Ectodermal cell (in vitro differentiated cells): ENCODE measurements at regions not wholly inside any gene's neighbourhood (a gene's known extent, or its start where the extent isn't known, plus 50 kb on each side); places are given as distances from the start of the nearest gene placed in this dataset.
"Not testable (repeated sequence)": the region's sequence is repeated elsewhere in the genome, so short reads cannot be mapped to it uniquely, and the experiment has no call there.

Experiments used
- H3K27ac ChIP-seq: 2 replicates; pipeline ENCODE4 v1.7.0; 2013; ENCODE audit warnings: mild to moderate bottlenecking, low read depth, low read length; ENCODE audit not compliant: insufficient read depth, poor library complexity, severe bottlenecking
- H3K27me3 ChIP-seq: 2 replicates; pipeline ENCODE4 v1.7.0; 2013; ENCODE audit warnings: mild to moderate bottlenecking, low read length; ENCODE audit not compliant: insufficient read depth, control insufficient read depth, poor library complexity, severe bottlenecking
- H3K36me3 ChIP-seq: one replicate; pipeline ENCODE4 v1.7.0; 2013; ENCODE audit warnings: low read length; ENCODE audit not compliant: control insufficient read depth, insufficient read depth
- H3K4me1 ChIP-seq: one replicate; pipeline ENCODE4 v1.7.0; 2013; ENCODE audit warnings: low read length; ENCODE audit not compliant: control insufficient read depth, insufficient read depth
- H3K4me3 ChIP-seq: 2 replicates; pipeline ENCODE4 v1.7.0; 2013; ENCODE audit warnings: low read depth, low read length, control low read depth; ENCODE audit not compliant: insufficient read depth
- H3K9me3 ChIP-seq: 2 replicates; pipeline ENCODE4 v1.7.0; 2013; ENCODE audit warnings: mild to moderate bottlenecking, low read length, moderate library complexity; ENCODE audit not compliant: control insufficient read depth
- WGBS, 2 experiments: methylation state at CpG; one replicate each; pipeline ENCODE4 v1.1.7; 2013; ENCODE audit warnings: missing lambda C conversion rate in 2 of 2; 5-methylcytosine and 5-hydroxymethylcytosine counted together

- H3K27ac ChIP-seq, H3K36me3 ChIP-seq: not testable (repeated sequence)
- WGBS, 2 experiments, result 88% methylated on average over 6 of the region's 6 CpGs
Measured at GRCh38 chr7:9620899-9621298, 1187.5 kb downstream of the NXPH1 start.

GRCh38 chr7:9621306-9621902 is 1188.0 kb downstream of the NXPH1 start:
- not testable (repeated sequence) for H3K9me3 ChIP-seq, H3K27me3 ChIP-seq, H3K36me3 ChIP-seq, H3K27ac ChIP-seq, H3K4me1 ChIP-seq
- peak overlapping the region; percentile 2 for H3K4me3 ChIP-seq
- 45 to 47% methylated on average over 42 of the region's 44 CpGs for WGBS, 2 experiments

More at GRCh38 chr7:9620899-9621298, 1187.5 kb downstream of the NXPH1 start:
- H3K4me3 ChIP-seq, H3K4me1 ChIP-seq, H3K27me3 ChIP-seq, H3K9me3 ChIP-seq: not testable (repeated sequence)

- no peak overlapping the region for H3K27ac ChIP-seq
- H3K4me3 ChIP-seq, result peak overlapping the region; percentile 2
- H3K9me3 ChIP-seq, result no peaks in the 10 kb centered on the region
- no peaks in the 10 kb centered on the region for H3K27me3 ChIP-seq
- 36 to 43% methylated on average over 4 to 9 of the region's 9 CpGs for WGBS, 2 experiments
- H3K4me1 ChIP-seq, result no peaks in the 10 kb centered on the region
- H3K36me3 ChIP-seq, result no peaks in the 10 kb centered on the region
Measured at GRCh38 chr7:9621927-9622326, 1188.5 kb downstream of the NXPH1 start.

GRCh38 chr7:9625953-9626352 is 1192.5 kb downstream of the NXPH1 start:
- 96% methylated on average over 3 of the region's 3 CpGs; no CpG with 5 or more reads in 1 of the 2 experiments for WGBS, 2 experiments
- Histone ChIP-seq H3K4me3 (no peak overlapping the region), H3K27ac (no peak overlapping the region), H3K4me1 (no peaks in the 10 kb centered on the region), H3K27me3 (no peaks in the 10 kb centered on the region), H3K9me3 (no peaks in the 10 kb centered on the region), H3K36me3 (no peaks in the 10 kb centered on the region)

- Histone ChIP-seq H3K9me3 (no peaks in the 10 kb centered on the region), H3K4me1 (no peaks in the 10 kb centered on the region), H3K27ac (no peak overlapping the region), H3K36me3 (no peaks in the 10 kb centered on the region), H3K4me3 (no peak overlapping the region), H3K27me3 (no peaks in the 10 kb centered on the region)
- WGBS, 2 experiments, result 93 to 100% methylated on average over 1 of the region's 2 CpGs
Measured at GRCh38 chr7:9645756-9646155, 1212.3 kb downstream of the NXPH1 start.

- no peaks in the 10 kb centered on the region for H3K27me3 ChIP-seq
- H3K36me3 ChIP-seq, result no peaks in the 10 kb centered on the region
- H3K4me3 ChIP-seq, result no peak overlapping the region
- no peaks in the 10 kb centered on the region for H3K4me1 ChIP-seq
- no peak overlapping the region for H3K27ac ChIP-seq
- no peaks in the 10 kb centered on the region for H3K9me3 ChIP-seq
- WGBS, 2 experiments, result 77 to 98% methylated on average over 4 of the region's 4 CpGs
Measured at GRCh38 chr7:9657257-9657656, 1223.8 kb downstream of the NXPH1 start.

- H3K27me3 ChIP-seq, result no peaks in the 10 kb centered on the region
- H3K36me3 ChIP-seq, result no peaks in the 10 kb centered on the region
- no peaks in the 10 kb centered on the region for H3K4me1 ChIP-seq
- no peak overlapping the region for H3K4me3 ChIP-seq
- H3K27ac ChIP-seq, result no peak overlapping the region
- no peaks in the 10 kb centered on the region for H3K9me3 ChIP-seq
- WGBS, 2 experiments, result 86 to 96% methylated on average over 5 to 6 of the region's 7 CpGs
Measured at GRCh38 chr7:9671979-9672917, 1238.8 kb downstream of the NXPH1 start.

- H3K4me1 ChIP-seq, result no peaks in the 10 kb centered on the region
- no peaks in the 10 kb centered on the region for H3K27me3 ChIP-seq
- no peaks in the 10 kb centered on the region for H3K36me3 ChIP-seq
- H3K27ac ChIP-seq, result no peak overlapping the region
- 87 to 100% methylated on average over 2 of the region's 2 CpGs for WGBS, 2 experiments
- no peaks in the 10 kb centered on the region for H3K9me3 ChIP-seq
- H3K4me3 ChIP-seq, result no peak overlapping the region
Measured at GRCh38 chr7:9680713-9681112, 1247.3 kb downstream of the NXPH1 start.

GRCh38 chr7:9681284-9681683 is 1247.9 kb downstream of the NXPH1 start:
- no peak overlapping the region for H3K4me3 ChIP-seq
- 88 to 96% methylated on average over 2 of the region's 4 CpGs for WGBS, 2 experiments

GRCh38 chr7:9691286-9691685 is 1257.9 kb downstream of the NXPH1 start:
- 88 to 94% methylated on average over 2 of the region's 2 CpGs for WGBS, 2 experiments
- H3K9me3 ChIP-seq, result no peaks in the 10 kb centered on the region
- H3K36me3 ChIP-seq, result no peaks in the 10 kb centered on the region
- H3K4me3 ChIP-seq, result no peak overlapping the region
- no peaks in the 10 kb centered on the region for H3K4me1 ChIP-seq
- H3K27me3 ChIP-seq, result no peaks in the 10 kb centered on the region
- no peak overlapping the region for H3K27ac ChIP-seq

More at GRCh38 chr7:9681284-9681683, 1247.9 kb downstream of the NXPH1 start:
- Histone ChIP-seq H3K4me1 (no peaks in the 10 kb centered on the region), H3K9me3 (no peaks in the 10 kb centered on the region), H3K27ac (no peak overlapping the region), H3K36me3 (no peaks in the 10 kb centered on the region), H3K27me3 (no peaks in the 10 kb centered on the region)
